Sigmoid colon (tissue), 6 donors: ENCODE measurements at regions not wholly inside any gene's neighbourhood (a gene's known extent, or its start where the extent isn't known, plus 50 kb on each side); places are given as distances from the start of the nearest gene placed in this dataset.

Experiments used
- DNase-seq: peaks from one replicate; pipeline ENCODE4 v3.0.0-alpha.2; 2019
- H3K27ac ChIP-seq, 4 donors: fragments of 200-600 bp; sonication (generic); one replicate each; pipeline ENCODE4 v1.5.1; 2016 to 2019; ENCODE audit warnings: mild to moderate bottlenecking in 1 of 4
- H3K27me3 ChIP-seq, 3 donors: fragments of 200-600 bp; sonication (generic); one replicate each; pipeline ENCODE4 v1.5.1; 2019; ENCODE audit warnings: mild to moderate bottlenecking in 1 of 3
- H3K36me3 ChIP-seq, 4 donors: fragments of 200-600 bp; sonication (generic); one replicate each; pipeline ENCODE4 v1.5.1; 2016 to 2019
- H3K4me1 ChIP-seq, 4 donors: fragments of 200-600 bp; sonication (generic); one replicate each; pipeline ENCODE4 v1.5.1; 2017 to 2019
- H3K4me3 ChIP-seq, 4 donors: fragments of 200-600 bp; sonication (generic); one replicate each; pipeline ENCODE4 v1.5.1; 2017 to 2019; ENCODE audit warnings: mild to moderate bottlenecking in 2 of 4, moderate library complexity in 1 of 4
- H3K9me3 ChIP-seq, 4 donors: fragments of 200-600 bp in 3 of 4; sonication (generic) in 3 of 4; one replicate each; pipeline versions ENCODE4 v1.5.1 to v1.6.1; 2013 to 2019
- CTCF ChIP-seq, 4 experiments: fragments of 450-650 bp in 3 of 4; fragments of 200-600 bp in 1 of 4; IDR thresholded peaks; one replicate each; pipeline ENCODE4 v1.5.1; 2016 to 2019; ENCODE audit warnings: antibody characterized with exemption in 4 of 4, mild to moderate bottlenecking in 3 of 4, moderate library complexity in 2 of 4
- EP300 ChIP-seq, 4 donors: sonication (generic); formaldehyde crosslinking; IDR thresholded peaks; one replicate each; pipeline ENCODE4 v1.6.1; 2017; ENCODE audit warnings: antibody characterized with exemption in 4 of 4
- POLR2A ChIP-seq, 2 donors: fragments of 450-650 bp; IDR thresholded peaks; one replicate each; pipeline ENCODE4 v1.6.1; 2016; ENCODE audit warnings: antibody characterized with exemption in 2 of 2, mild to moderate bottlenecking in 2 of 2, moderate library complexity in 2 of 2
- POLR2AphosphoS5 ChIP-seq, 4 donors: sonication (generic); formaldehyde crosslinking; IDR thresholded peaks; one replicate each; pipeline ENCODE4 v1.6.1; 2017; ENCODE audit warnings: antibody characterized with exemption in 4 of 4
- WGBS, 2 donors: extraction: QIAGEN DNeasy Blood & Tissue Kit; methylation state at CpG; one replicate each; pipeline ENCODE4 v1.1.7; 2013; 5-methylcytosine and 5-hydroxymethylcytosine counted together
- intact Hi-C: fragments of 100-400 bp; cut with DNase I; formaldehyde crosslinking; loops from one replicate; pipeline ENCODE4 v1.15.1; 2023
- donor health status: healthy with polysubstance abuse.
- donor health status: healthy.

- Histone ChIP-seq H3K4me1 (no peaks in the 10 kb centered on the region), H3K27ac (no peak overlapping the region), H3K9me3 (no peaks in the 10 kb centered on the region), H3K27me3 (no peaks in the 10 kb centered on the region), H3K4me3 (no peak overlapping the region), H3K36me3 (no peaks in the 10 kb centered on the region)
- WGBS, 2 donors, result 81 to 88% methylated on average over 3 of the region's 3 CpGs
- no peak for DNase-seq
- TF ChIP-seq EP300 (IDR thresholded peaks at IDR 0.05), result no peak
- TF ChIP-seq CTCF (IDR thresholded peaks at IDR 0.05), result no peak
- no peak for TF ChIP-seq POLR2AphosphoS5 (IDR thresholded peaks at IDR 0.05)
- TF ChIP-seq POLR2A (IDR thresholded peaks at IDR 0.05), result no peak
- intact Hi-C loops, result no loop called here
These were observed 251.1 kb upstream of the CNTN4 start for GRCh38 chr3:1847571-1847970.

- WGBS, 2 donors, result 20 to 65% methylated on average over 2 of the region's 2 CpGs
- TF ChIP-seq EP300 (IDR thresholded peaks at IDR 0.05), result no peak
- no peak for TF ChIP-seq CTCF (IDR thresholded peaks at IDR 0.05)
- no peak for TF ChIP-seq POLR2A (IDR thresholded peaks at IDR 0.05)
- TF ChIP-seq POLR2AphosphoS5 (IDR thresholded peaks at IDR 0.05), result no peak
- H3K27ac ChIP-seq, result no peak overlapping the region
- H3K36me3 ChIP-seq, result no peaks in the 10 kb centered on the region
- no peaks in the 10 kb centered on the region for H3K9me3 ChIP-seq
- H3K4me1 ChIP-seq, result no peaks in the 10 kb centered on the region
- no peaks in the 10 kb centered on the region for H3K27me3 ChIP-seq
- no peak for DNase-seq
- H3K4me3 ChIP-seq, result no peak overlapping the region
- intact Hi-C loops, result no loop called here
These were observed 249.7 kb upstream of the CNTN4 start for GRCh38 chr3:1848935-1849334.

GRCh38 chr3:1852950-1853349 lies 245.7 kb upstream of the CNTN4 start:
- Histone ChIP-seq H3K9me3 (no peaks in the 10 kb centered on the region), H3K4me3 (no peak overlapping the region), H3K27ac (no peak overlapping the region), H3K36me3 (no peaks in the 10 kb centered on the region), H3K27me3 (no peaks in the 10 kb centered on the region), H3K4me1 (no peaks in the 10 kb centered on the region)
- 79 to 88% methylated on average over 2 of the region's 2 CpGs for WGBS, 2 donors
- no peak for DNase-seq
- intact Hi-C loops, result no loop called here
- TF ChIP-seq POLR2AphosphoS5 (IDR thresholded peaks at IDR 0.05) (no peak), CTCF (IDR thresholded peaks at IDR 0.05) (no peak), EP300 (IDR thresholded peaks at IDR 0.05) (no peak), POLR2A (IDR thresholded peaks at IDR 0.05) (no peak)

GRCh38 chr3:1855841-1856240 lies 242.8 kb upstream of the CNTN4 start:
- intact Hi-C loops, result no loop called here
- WGBS, 2 donors, result 40 to 75% methylated on average over 3 of the region's 3 CpGs
- Histone ChIP-seq H3K27ac (no peak overlapping the region), H3K9me3 (no peaks in the 10 kb centered on the region), H3K27me3 (no peaks in the 10 kb centered on the region), H3K4me3 (no peak overlapping the region), H3K4me1 (no peaks in the 10 kb centered on the region), H3K36me3 (no peaks in the 10 kb centered on the region)
- TF ChIP-seq CTCF (IDR thresholded peaks at IDR 0.05), result no peak
- TF ChIP-seq POLR2A (IDR thresholded peaks at IDR 0.05), result no peak
- TF ChIP-seq POLR2AphosphoS5 (IDR thresholded peaks at IDR 0.05), result no peak
- TF ChIP-seq EP300 (IDR thresholded peaks at IDR 0.05), result no peak
- no peak for DNase-seq

GRCh38 chr3:1870738-1871137 lies 227.9 kb upstream of the CNTN4 start:
- no peak for DNase-seq
- WGBS, 2 donors, result 95 to 96% methylated on average over 7 of the region's 7 CpGs
- TF ChIP-seq POLR2A (IDR thresholded peaks at IDR 0.05) (no peak), POLR2AphosphoS5 (IDR thresholded peaks at IDR 0.05) (no peak), CTCF (IDR thresholded peaks at IDR 0.05) (no peak), EP300 (IDR thresholded peaks at IDR 0.05) (no peak)

More at GRCh38 chr3:1870738-1871137, 227.9 kb upstream of the CNTN4 start:
- H3K27ac ChIP-seq, result no peak overlapping the region
- H3K9me3 ChIP-seq, result no peaks in the 10 kb centered on the region
- no peaks in the 10 kb centered on the region for H3K27me3 ChIP-seq
- no peak overlapping the region for H3K4me3 ChIP-seq
- intact Hi-C loops, result no loop called here
- H3K4me1 ChIP-seq, result no peaks in the 10 kb centered on the region
- H3K36me3 ChIP-seq, result no peaks in the 10 kb centered on the region
